Keratinocyte (primary cell): ENCODE measurements at regions not wholly inside any gene's neighbourhood (a gene's known extent, or its start where the extent isn't known, plus 50 kb on each side); places are given as distances from the start of the nearest gene placed in this dataset.

Source experiments
- DNase-seq: peaks from one replicate; pipeline ENCODE4 v3.0.0-alpha.2; 2011; ENCODE audit warnings: low read depth, missing footprints, low spot score
- FAIRE-seq: peaks from 2 replicates; lab custom pipeline; 2011; peaks lifted over from hg19 to GRCh38; lab: Jason Lieb, UNC
- H2AFZ ChIP-seq: 2 replicates; pipeline ENCODE4 v1.6.0; 2012; ENCODE audit warnings: low read length, control low read depth, inconsistent platforms; ENCODE audit not compliant: control insufficient read depth
- H3K27ac ChIP-seq: 2 replicates; pipeline ENCODE4 v1.5.1; 2011; ENCODE audit warnings: low read length; ENCODE audit not compliant: control insufficient read depth, insufficient read depth
- H3K27me3 ChIP-seq: 3 replicates; pipeline ENCODE4 v1.6.0; 2011; ENCODE audit warnings: low read length; ENCODE audit not compliant: control insufficient read depth, insufficient read depth; ENCODE audit errors: extremely low read depth
- H3K36me3 ChIP-seq, 2 experiments: 2 replicates in 1 of 2; 3 replicates in 1 of 2; pipeline ENCODE4 v1.5.1; 2011; ENCODE audit warnings: low read length in 2 of 2, mild to moderate bottlenecking in 1 of 2; ENCODE audit not compliant: control insufficient read depth in 2 of 2, insufficient read depth in 2 of 2; ENCODE audit errors: extremely low read depth in 1 of 2
- H3K4me1 ChIP-seq: 3 replicates; pipeline ENCODE4 v1.5.1; 2011; ENCODE audit warnings: low read length; ENCODE audit not compliant: control insufficient read depth, insufficient read depth; ENCODE audit errors: extremely low read depth
- H3K4me2 ChIP-seq: 3 replicates; pipeline ENCODE4 v1.6.0; 2011; ENCODE audit warnings: low read depth, low read length; ENCODE audit not compliant: control insufficient read depth, insufficient read depth; ENCODE audit errors: extremely low read depth
- H3K4me3 ChIP-seq, 3 experiments: fragments of 200-600 bp in 1 of 3; sonication (generic) in 1 of 3; 2 replicates in 2 of 3; 3 replicates in 1 of 3; pipeline ENCODE4 v1.5.1; 2011 to 2016; ENCODE audit warnings: low read length in 3 of 3, mild to moderate bottlenecking in 3 of 3, control low read depth in 2 of 3, inconsistent platforms in 1 of 3, low read depth in 1 of 3, mixed read lengths in 1 of 3, mixed run types in 1 of 3, moderate library complexity in 1 of 3; ENCODE audit not compliant: control insufficient read depth in 2 of 3, insufficient read depth in 2 of 3; ENCODE audit errors: extremely low read depth in 1 of 3
- H3K79me2 ChIP-seq: 2 replicates; pipeline ENCODE4 v1.6.0; 2012; ENCODE audit warnings: low read length; ENCODE audit not compliant: control insufficient read depth, insufficient read depth
- H3K9ac ChIP-seq: 3 replicates; pipeline ENCODE4 v1.6.0; 2011; ENCODE audit warnings: low read length; ENCODE audit not compliant: control insufficient read depth, insufficient read depth; ENCODE audit errors: extremely low read depth
- H3K9me1 ChIP-seq: 3 replicates; pipeline ENCODE4 v1.6.0; 2011; ENCODE audit warnings: low read length; ENCODE audit not compliant: control insufficient read depth, insufficient read depth; ENCODE audit errors: extremely low read depth
- H3K9me3 ChIP-seq: 2 replicates; pipeline ENCODE4 v1.5.1; 2012; ENCODE audit warnings: low read depth, low read length; ENCODE audit not compliant: control insufficient read depth
- H4K20me1 ChIP-seq: 3 replicates; pipeline ENCODE4 v1.6.0; 2011; ENCODE audit warnings: low read length; ENCODE audit not compliant: control insufficient read depth, insufficient read depth; ENCODE audit errors: extremely low read depth
- CTCF ChIP-seq, 3 experiments: IDR thresholded peaks in 1 of 3; conservative IDR thresholded peaks in 1 of 3; optimal IDR thresholded peaks in 1 of 3; 2 replicates in 2 of 3; 3 replicates in 1 of 3; pipeline versions ENCODE3 to v1.5.1; 2011; ENCODE audit warnings: low read length in 3 of 3, mild to moderate bottlenecking in 3 of 3, moderate library complexity in 2 of 3, control low read depth in 1 of 3, inconsistent platforms in 1 of 3; ENCODE audit not compliant: insufficient read depth in 2 of 3; ENCODE audit errors: extremely low read depth in 1 of 3
- EZH2 ChIP-seq: IDR thresholded peaks from one replicate; pipeline ENCODE4 v1.6.1; 2012; ENCODE audit warnings: inconsistent platforms, mild to moderate bottlenecking, low read length, moderate library complexity
- dilution Hi-C: fragments of 300-500 bp; cut with MboI; formaldehyde crosslinking; loops from one replicate; pipeline ENCODE4 v1.7.0; 2020; ENCODE audit warnings: low sequenced_read_pairs; ENCODE audit not compliant: extremely low pct_ligation_motif_present

- no peaks in the 10 kb centered on the region for H3K79me2 ChIP-seq
- H3K9me3 ChIP-seq = no peaks in the 10 kb centered on the region
- H4K20me1 ChIP-seq = no peaks in the 10 kb centered on the region
- H3K9me1 ChIP-seq = no peaks in the 10 kb centered on the region
- dilution Hi-C loops = no loop called here
- no peak overlapping the region for H3K4me3 ChIP-seq
- no peak overlapping the region for H3K4me2 ChIP-seq
- no peak overlapping the region for H3K27ac ChIP-seq
- no peaks in the 10 kb centered on the region for H3K36me3 ChIP-seq
- no peak for DNase-seq
- no peak for FAIRE-seq
- no peak for TF ChIP-seq EZH2
- TF ChIP-seq CTCF (optimal IDR thresholded peaks at IDR 0.05 in 1 of 3, IDR thresholded peaks at IDR 0.05 in 1 of 3, conservative IDR thresholded peaks at IDR 0.05 in 1 of 3; ENCODE audit: extremely low read depth in 1 of 3, insufficient read depth in 2 of 3, low read length in 3 of 3) = no peak
- H3K27me3 ChIP-seq = no peaks in the 10 kb centered on the region
- no peak overlapping the region for H3K9ac ChIP-seq
- H3K4me1 ChIP-seq = no peaks in the 10 kb centered on the region
- no peak overlapping the region for H2AFZ ChIP-seq
Observed at GRCh38 chr11:70908223-70908622, 344.2 kb downstream of the SHANK2 start.

- no peak overlapping the region for H3K4me2 ChIP-seq
- dilution Hi-C loops = no loop called here
- TF ChIP-seq EZH2 = no peak
- TF ChIP-seq CTCF (optimal IDR thresholded peaks at IDR 0.05 in 1 of 3, IDR thresholded peaks at IDR 0.05 in 1 of 3, conservative IDR thresholded peaks at IDR 0.05 in 1 of 3; ENCODE audit: extremely low read depth in 1 of 3, insufficient read depth in 2 of 3, low read length in 3 of 3) = no peak
- H2AFZ ChIP-seq = no peak overlapping the region
- no peaks in the 10 kb centered on the region for H3K9me1 ChIP-seq
- no peaks in the 10 kb centered on the region for H3K27me3 ChIP-seq
- FAIRE-seq = no peak
- no peaks in the 10 kb centered on the region for H3K36me3 ChIP-seq
- H3K4me1 ChIP-seq = no peaks in the 10 kb centered on the region
- H3K4me3 ChIP-seq = no peak overlapping the region
- no peak overlapping the region for H3K27ac ChIP-seq
- no peaks in the 10 kb centered on the region for H3K9me3 ChIP-seq
- DNase-seq = no peak
- H3K9ac ChIP-seq = no peak overlapping the region
- no peaks in the 10 kb centered on the region for H3K79me2 ChIP-seq
- no peaks in the 10 kb centered on the region for H4K20me1 ChIP-seq
Observed at GRCh38 chr11:70910835-70911234, 341.5 kb downstream of the SHANK2 start.
